Ascending aorta (tissue), 2 donors: ENCODE measurements at regions not wholly inside any gene's neighbourhood (a gene's known extent, or its start where the extent isn't known, plus 50 kb on each side); places are given as distances from the start of the nearest gene placed in this dataset.

Source experiments
- DNase-seq, 2 donors: peaks; one replicate each; pipeline ENCODE4 v3.0.0-alpha.2; 2019; ENCODE audit warnings: low spot score in 2 of 2
- H3K27ac ChIP-seq, 2 donors: fragments of 200-600 bp; sonication (generic); one replicate each; pipeline ENCODE4 v1.5.1; 2016 to 2017; ENCODE audit warnings: mild to moderate bottlenecking in 1 of 2
- H3K27me3 ChIP-seq: fragments of 200-600 bp; sonication (generic); one replicate; pipeline ENCODE4 v1.5.1; 2017
- H3K36me3 ChIP-seq, 2 donors: fragments of 200-600 bp; sonication (generic); one replicate each; pipeline ENCODE4 v1.5.1; 2016
- H3K4me1 ChIP-seq, 2 donors: fragments of 200-600 bp; sonication (generic); one replicate each; pipeline ENCODE4 v1.5.1; 2016 to 2017; ENCODE audit warnings: mild to moderate bottlenecking in 1 of 2
- H3K4me3 ChIP-seq, 2 donors: fragments of 200-600 bp; sonication (generic); one replicate each; pipeline ENCODE4 v1.5.1; 2016 to 2017; ENCODE audit warnings: mild to moderate bottlenecking in 1 of 2
- H3K9me3 ChIP-seq, 2 donors: fragments of 200-600 bp; sonication (generic); one replicate each; pipeline ENCODE4 v1.5.1; 2016
- intact Hi-C: fragments of 100-400 bp; cut with DNase I; formaldehyde crosslinking; loops from one replicate; pipeline ENCODE4 v1.15.1; 2023
- TF ChIP-seq, protein P1 (sequence below), 3 experiments: fragments of 200-600 bp in 2 of 3; fragments of 450-650 bp in 1 of 3; sonication (generic) in 2 of 3; IDR thresholded peaks; one replicate each; pipeline ENCODE4 v1.5.1; 2016 to 2019; ENCODE audit warnings: antibody characterized with exemption in 3 of 3, mild to moderate bottlenecking in 1 of 3, moderate library complexity in 1 of 3

DNA sequence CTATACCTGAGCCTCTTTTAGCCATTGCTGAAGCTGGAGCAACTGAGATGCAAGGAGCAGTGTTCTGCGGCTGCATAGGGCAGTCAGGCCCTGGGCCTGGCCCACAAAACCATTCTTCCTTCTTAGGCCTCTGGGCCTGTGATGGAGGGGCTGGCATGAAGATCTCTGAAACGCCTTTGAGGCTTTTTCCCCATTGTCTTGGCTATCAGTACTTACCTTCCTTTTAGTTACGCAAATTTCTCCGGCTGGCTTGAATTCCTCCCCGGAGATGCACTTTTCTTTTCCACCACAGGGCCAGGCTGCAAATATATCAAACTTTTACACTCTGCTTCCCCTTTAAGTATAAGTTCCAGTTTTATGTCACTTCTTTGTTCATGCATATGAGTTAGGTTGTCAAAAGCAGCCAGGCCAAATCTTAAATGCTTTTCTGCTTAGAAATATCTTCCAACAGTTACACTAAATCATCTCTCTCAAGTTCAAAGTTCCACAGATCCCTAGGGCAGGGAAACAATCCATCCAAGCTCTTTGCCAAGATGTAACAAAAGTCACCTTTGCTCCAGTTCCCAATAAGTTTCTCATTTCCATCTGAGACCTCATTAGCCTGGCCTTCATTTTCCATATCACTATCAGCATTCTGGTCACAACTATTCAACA lies 194.4 kb upstream of the PCDH7 start:
- Histone ChIP-seq H3K4me3 (no peak overlapping the region), H3K9me3 (no peaks in the 10 kb centered on the region), H3K4me1 (no peaks in the 10 kb centered on the region), H3K36me3 (no peaks in the 10 kb centered on the region), H3K27me3 (no peaks in the 10 kb centered on the region), H3K27ac (no peak overlapping the region)
- no peak for DNase-seq
- TF ChIP-seq, protein P1, sequence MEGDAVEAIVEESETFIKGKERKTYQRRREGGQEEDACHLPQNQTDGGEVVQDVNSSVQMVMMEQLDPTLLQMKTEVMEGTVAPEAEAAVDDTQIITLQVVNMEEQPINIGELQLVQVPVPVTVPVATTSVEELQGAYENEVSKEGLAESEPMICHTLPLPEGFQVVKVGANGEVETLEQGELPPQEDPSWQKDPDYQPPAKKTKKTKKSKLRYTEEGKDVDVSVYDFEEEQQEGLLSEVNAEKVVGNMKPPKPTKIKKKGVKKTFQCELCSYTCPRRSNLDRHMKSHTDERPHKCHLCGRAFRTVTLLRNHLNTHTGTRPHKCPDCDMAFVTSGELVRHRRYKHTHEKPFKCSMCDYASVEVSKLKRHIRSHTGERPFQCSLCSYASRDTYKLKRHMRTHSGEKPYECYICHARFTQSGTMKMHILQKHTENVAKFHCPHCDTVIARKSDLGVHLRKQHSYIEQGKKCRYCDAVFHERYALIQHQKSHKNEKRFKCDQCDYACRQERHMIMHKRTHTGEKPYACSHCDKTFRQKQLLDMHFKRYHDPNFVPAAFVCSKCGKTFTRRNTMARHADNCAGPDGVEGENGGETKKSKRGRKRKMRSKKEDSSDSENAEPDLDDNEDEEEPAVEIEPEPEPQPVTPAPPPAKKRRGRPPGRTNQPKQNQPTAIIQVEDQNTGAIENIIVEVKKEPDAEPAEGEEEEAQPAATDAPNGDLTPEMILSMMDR (IDR thresholded peaks at IDR 0.05): no peak
- intact Hi-C loops: no loop called here

DNA sequence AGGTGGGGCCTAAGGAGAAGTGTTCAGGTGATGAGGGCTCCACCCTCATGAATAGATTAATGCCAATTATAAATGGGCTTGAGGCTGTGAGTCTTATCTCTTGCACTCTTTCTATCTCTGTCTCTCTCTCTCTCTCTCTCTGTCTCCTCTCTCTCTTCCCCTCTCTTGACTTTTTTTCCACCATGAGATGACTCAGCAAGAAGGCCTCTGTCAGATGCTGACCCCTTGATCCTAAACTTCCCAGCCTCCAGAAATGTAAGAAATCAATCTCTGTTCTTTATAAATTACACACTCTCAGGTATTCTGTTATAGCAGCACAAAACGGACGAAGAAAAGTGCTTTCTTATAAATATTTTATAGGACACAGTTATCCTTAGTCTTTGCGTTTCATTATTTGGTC lies 184.9 kb upstream of the PCDH7 start:
- no peaks in the 10 kb centered on the region for H3K4me1 ChIP-seq
- TF ChIP-seq, protein P1 (IDR thresholded peaks at IDR 0.05): no peak
- H3K9me3 ChIP-seq: no peaks in the 10 kb centered on the region
- intact Hi-C loops: no loop called here
- no peaks in the 10 kb centered on the region for H3K36me3 ChIP-seq
- no peak overlapping the region for H3K4me3 ChIP-seq
- no peak for DNase-seq
- H3K27me3 ChIP-seq: no peaks in the 10 kb centered on the region
- no peak overlapping the region for H3K27ac ChIP-seq

DNA sequence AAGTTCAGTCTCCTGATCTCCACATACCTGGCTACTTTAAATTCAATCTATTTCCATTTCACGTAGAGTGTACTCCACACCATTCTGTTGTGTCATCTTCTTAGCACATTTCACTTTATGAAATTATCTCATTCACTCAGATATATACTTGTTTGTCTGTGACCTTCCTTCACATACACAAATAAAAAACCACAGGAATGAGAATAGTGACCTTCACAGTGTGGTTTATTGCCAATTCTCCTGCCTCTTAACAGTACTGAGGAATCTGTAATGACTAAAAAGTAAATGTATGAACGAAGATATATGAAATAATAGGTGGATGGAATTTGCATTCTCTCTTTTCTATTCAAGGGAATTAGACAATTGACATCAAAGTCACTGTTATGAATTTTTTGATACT lies 183.9 kb upstream of the PCDH7 start:
- Histone ChIP-seq H3K4me1 (no peaks in the 10 kb centered on the region), H3K27me3 (no peaks in the 10 kb centered on the region), H3K4me3 (no peak overlapping the region), H3K36me3 (no peaks in the 10 kb centered on the region), H3K9me3 (no peaks in the 10 kb centered on the region), H3K27ac (no peak overlapping the region)
- intact Hi-C loops: no loop called here
- TF ChIP-seq, protein P1 (IDR thresholded peaks at IDR 0.05): no peak
- no peak for DNase-seq

DNA sequence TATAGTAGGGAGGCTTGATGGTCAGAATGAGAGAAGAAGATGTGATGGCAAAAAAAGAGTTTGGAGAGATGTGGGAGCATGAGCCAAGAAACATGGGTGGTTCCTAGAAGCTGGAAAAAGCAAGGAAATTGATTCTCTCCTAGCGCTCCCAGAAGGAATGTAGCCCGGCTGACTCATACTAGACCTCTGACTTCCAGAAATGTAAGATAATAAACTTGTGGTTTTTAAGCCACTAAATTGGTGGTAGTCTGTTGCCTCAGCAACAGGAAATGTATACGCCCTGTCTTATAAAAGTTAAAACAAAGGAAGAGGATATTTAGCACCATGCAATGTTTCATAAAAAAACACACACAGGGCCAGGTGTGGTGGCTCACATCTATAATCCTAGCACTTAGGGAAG lies 182.7 kb upstream of the PCDH7 start:
- DNase-seq: no peak
- Histone ChIP-seq H3K36me3 (no peaks in the 10 kb centered on the region), H3K9me3 (no peaks in the 10 kb centered on the region), H3K4me1 (no peaks in the 10 kb centered on the region), H3K27me3 (no peaks in the 10 kb centered on the region), H3K4me3 (no peak overlapping the region), H3K27ac (no peak overlapping the region)
- intact Hi-C loops: no loop called here
- TF ChIP-seq, protein P1 (IDR thresholded peaks at IDR 0.05): no peak

DNA sequence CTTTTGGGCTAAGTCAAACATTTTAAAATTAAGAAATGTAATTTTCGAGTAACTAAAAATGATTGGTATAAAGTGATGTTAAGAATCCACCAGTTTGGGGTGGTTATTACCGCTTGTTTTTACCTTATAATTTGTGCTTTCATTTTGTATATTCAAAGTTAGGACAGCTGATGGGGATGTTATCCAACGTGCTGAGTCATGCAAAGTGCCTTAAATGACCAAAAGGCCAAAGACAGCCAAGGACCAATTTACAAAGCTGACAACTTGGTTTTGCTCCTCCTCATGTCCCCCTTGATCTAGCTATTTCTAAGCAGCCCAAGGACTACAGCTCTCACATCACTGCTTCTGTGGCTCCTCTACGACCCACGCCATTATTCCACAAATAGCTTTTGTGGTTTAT lies 181.4 kb upstream of the PCDH7 start:
- TF ChIP-seq, protein P1 (IDR thresholded peaks at IDR 0.05): no peak
- Histone ChIP-seq H3K36me3 (no peaks in the 10 kb centered on the region), H3K27me3 (no peaks in the 10 kb centered on the region), H3K4me3 (no peak overlapping the region), H3K9me3 (no peaks in the 10 kb centered on the region), H3K4me1 (no peaks in the 10 kb centered on the region), H3K27ac (no peak overlapping the region)
- intact Hi-C loops: no loop called here
- no peak for DNase-seq

DNA sequence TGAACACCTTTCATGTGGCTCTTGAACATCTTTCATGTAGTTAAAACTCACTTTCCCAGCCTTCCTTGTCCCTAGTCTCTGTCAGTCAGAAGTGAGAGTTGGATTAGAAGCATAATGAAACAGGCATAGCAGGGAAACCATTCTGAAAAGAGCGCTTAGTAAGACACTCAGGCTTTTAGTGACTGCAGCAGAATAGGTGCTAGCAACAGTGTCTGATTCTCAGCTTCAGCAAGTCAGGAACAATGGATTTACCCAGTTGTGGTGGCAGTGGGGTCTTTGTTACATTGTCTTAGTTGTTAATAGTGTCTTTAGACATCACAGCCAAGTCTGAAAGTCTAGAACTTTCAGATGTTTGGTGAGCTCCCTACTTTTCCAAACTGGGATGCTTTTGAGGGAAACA lies 177.1 kb upstream of the PCDH7 start:
- Histone ChIP-seq H3K27me3 (no peaks in the 10 kb centered on the region), H3K27ac (no peak overlapping the region), H3K9me3 (no peaks in the 10 kb centered on the region), H3K4me3 (no peak overlapping the region), H3K4me1 (no peaks in the 10 kb centered on the region), H3K36me3 (no peaks in the 10 kb centered on the region)
- intact Hi-C loops: no loop called here
- DNase-seq: no peak
- TF ChIP-seq, protein P1 (IDR thresholded peaks at IDR 0.05): no peak
